ENCODE measurements at regions not wholly inside any gene's neighbourhood (a gene's known extent, or its start where the extent isn't known, plus 50 kb on each side); places are given as distances from the start of the nearest gene placed in this dataset.

DNA sequence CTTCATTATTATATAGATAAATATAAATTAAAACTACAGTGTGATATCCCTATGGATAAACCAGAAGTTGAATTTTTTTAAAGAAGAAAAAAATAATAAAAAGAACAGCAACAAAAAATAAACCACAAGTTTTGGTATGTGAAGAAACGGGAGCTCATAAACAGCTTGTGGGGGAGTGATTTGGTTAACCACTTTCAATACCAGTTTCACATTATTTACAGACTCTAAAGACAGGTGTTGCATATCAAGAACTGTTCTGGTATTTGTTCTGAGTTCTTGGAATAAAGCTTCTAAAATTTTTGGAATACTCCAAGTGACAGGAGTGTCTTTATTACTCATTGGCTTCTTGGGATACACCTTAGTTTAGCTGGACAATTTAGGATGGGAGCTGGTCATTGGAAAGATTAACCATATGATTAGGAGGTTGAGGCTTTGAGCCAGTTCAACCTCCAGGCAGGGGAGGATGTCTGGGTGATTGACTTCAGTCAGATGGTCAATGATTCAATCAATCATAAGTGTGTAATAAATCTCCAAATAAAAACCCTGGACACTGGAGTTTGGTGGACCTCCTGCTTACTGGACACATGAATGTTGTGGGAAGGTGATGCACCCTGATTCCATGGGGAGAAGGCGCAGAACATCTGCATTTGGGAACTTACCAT lies 2223.1 kb upstream of the C9orf72 start:
- no peak overlapping the region for H2BK12ac ChIP-seq (ENCODE audit: insufficient read length, low read depth, low read length)
- H4K91ac ChIP-seq (ENCODE audit: insufficient read length, low read depth, low read length), result no peak overlapping the region
- H4K8ac ChIP-seq (replicated peaks; ENCODE audit: insufficient read length, low read depth, low read length), result no peak overlapping the region
- H3K56ac ChIP-seq (ENCODE audit: insufficient read length, low read depth, low read length), result no peak overlapping the region
- H3K23ac ChIP-seq (ENCODE audit: insufficient read length, low read depth, low read length), result no peak overlapping the region
- no peak overlapping the region for H4K5ac ChIP-seq (ENCODE audit: insufficient read length, low read depth, low read length)
- H3K4me3 Mint-ChIP-seq, result no peak overlapping the region
- H3K18ac ChIP-seq (ENCODE audit: insufficient read length, low read depth, low read length), result no peak overlapping the region
- H3K4me2 ChIP-seq (ENCODE audit: insufficient read depth, insufficient read length, low read length), result no peak overlapping the region
- H4K20me1 ChIP-seq (ENCODE audit: control insufficient read depth, insufficient read depth, insufficient read length), result no peaks in the 10 kb centered on the region
- no peak overlapping the region for H3K9ac ChIP-seq (ENCODE audit: extremely low read depth, insufficient read length, low read length)
- H3K27me3 Mint-ChIP-seq (ENCODE audit: low read depth), result no peaks in the 10 kb centered on the region; the same call in 1 of the 2 replicates
- H3K4me1 ChIP-seq (ENCODE audit: insufficient read depth, low read length), result no peaks in the 10 kb centered on the region
- H2BK15ac ChIP-seq (ENCODE audit: low read depth, low read length), result no peak overlapping the region
- no peaks in the 10 kb centered on the region for H3K79me1 ChIP-seq (ENCODE audit: insufficient read depth, low read depth, low read length, poor library complexity, severe bottlenecking)
- no peaks in the 10 kb centered on the region for H3K27me3 ChIP-seq (ENCODE audit: insufficient read depth, low read length)
- no peaks in the 10 kb centered on the region for H3K9me3 Mint-ChIP-seq
- no peaks in the 10 kb centered on the region for H3K79me2 ChIP-seq (ENCODE audit: insufficient read depth, low read length)
- no peak for DNase-seq
- H2BK5ac ChIP-seq (ENCODE audit: insufficient read length, low read length), result no peak overlapping the region
- H3K27ac Mint-ChIP-seq, result no peak overlapping the region
- no peak overlapping the region for H3T11ph ChIP-seq (ENCODE audit: low read length)
- H2AK5ac ChIP-seq (ENCODE audit: insufficient read length, low read length), result no peak overlapping the region
- H3K4me1 Mint-ChIP-seq, result peaks cover 2 to 3% of the 10 kb centered on the region in 2 experiments; a peak in 2 of 4 replicates
- H3K9me3 ChIP-seq (ENCODE audit: control insufficient read depth, low read depth, low read length), result no peaks in the 10 kb centered on the region
- WGBS (ENCODE audit: extremely low coverage, insufficient read length, low lambda C conversion rate), result no CpG with 5 or more reads among the region's 2 CpGs
- H3K14ac ChIP-seq (ENCODE audit: insufficient read depth, low read length), result no peak overlapping the region
- TF ChIP-seq, protein P1, sequence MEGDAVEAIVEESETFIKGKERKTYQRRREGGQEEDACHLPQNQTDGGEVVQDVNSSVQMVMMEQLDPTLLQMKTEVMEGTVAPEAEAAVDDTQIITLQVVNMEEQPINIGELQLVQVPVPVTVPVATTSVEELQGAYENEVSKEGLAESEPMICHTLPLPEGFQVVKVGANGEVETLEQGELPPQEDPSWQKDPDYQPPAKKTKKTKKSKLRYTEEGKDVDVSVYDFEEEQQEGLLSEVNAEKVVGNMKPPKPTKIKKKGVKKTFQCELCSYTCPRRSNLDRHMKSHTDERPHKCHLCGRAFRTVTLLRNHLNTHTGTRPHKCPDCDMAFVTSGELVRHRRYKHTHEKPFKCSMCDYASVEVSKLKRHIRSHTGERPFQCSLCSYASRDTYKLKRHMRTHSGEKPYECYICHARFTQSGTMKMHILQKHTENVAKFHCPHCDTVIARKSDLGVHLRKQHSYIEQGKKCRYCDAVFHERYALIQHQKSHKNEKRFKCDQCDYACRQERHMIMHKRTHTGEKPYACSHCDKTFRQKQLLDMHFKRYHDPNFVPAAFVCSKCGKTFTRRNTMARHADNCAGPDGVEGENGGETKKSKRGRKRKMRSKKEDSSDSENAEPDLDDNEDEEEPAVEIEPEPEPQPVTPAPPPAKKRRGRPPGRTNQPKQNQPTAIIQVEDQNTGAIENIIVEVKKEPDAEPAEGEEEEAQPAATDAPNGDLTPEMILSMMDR (conservative IDR thresholded peaks at IDR 0.05), result no peak
- no peak overlapping the region for H2BK120ac ChIP-seq (ENCODE audit: low read depth, low read length, poor library complexity, severe bottlenecking)
- H3K27ac ChIP-seq (ENCODE audit: insufficient read length, low read depth, low read length), result no peak overlapping the region
- no peaks in the 10 kb centered on the region for H3K36me3 Mint-ChIP-seq (ENCODE audit: insufficient read depth in 1 of 3, low read depth in 3 of 3)
- H3K4ac ChIP-seq (ENCODE audit: low read depth, low read length), result no peak overlapping the region
- no peaks in the 10 kb centered on the region for H3K23me2 ChIP-seq (ENCODE audit: insufficient read length, low read depth, low read length, poor library complexity, severe bottlenecking)
- H2AFZ ChIP-seq (ENCODE audit: low read length), result no peak overlapping the region
- H2BK20ac ChIP-seq (ENCODE audit: low read depth, low read length, poor library complexity, severe bottlenecking), result no peak overlapping the region

Data from H9 (cell line).